ENCODE measurements at regions not wholly inside any gene's neighbourhood (a gene's known extent, or its start where the extent isn't known, plus 50 kb on each side); places are given as distances from the start of the nearest gene placed in this dataset.
"Not testable (repeated sequence)": the region's sequence is repeated elsewhere in the genome, so short reads cannot be mapped to it uniquely, and the experiment has no call there.

- Histone ChIP-seq H3K4me3 (ENCODE audit: low read depth in 1 of 2, low read length in 2 of 2) (no peak overlapping the region), H3K27me3 (ENCODE audit: control insufficient read depth in 1 of 2, insufficient read depth in 2 of 2, low read length in 2 of 2) (no peaks in the 10 kb centered on the region), H3K9ac (ENCODE audit: low read depth in 1 of 2, low read length in 2 of 2) (no peak overlapping the region), H3K36me3 (ENCODE audit: control insufficient read depth in 1 of 2, insufficient read depth in 2 of 2, low read length in 2 of 2) (no peaks in the 10 kb centered on the region), H3K9me3 (ENCODE audit: control insufficient read depth in 1 of 2, low read length in 2 of 2) (no peaks in the 10 kb centered on the region), H3K27ac (ENCODE audit: low read depth, low read length) (no peak overlapping the region), H3K4me1 (ENCODE audit: control insufficient read depth in 1 of 2, insufficient read depth in 2 of 2, low read length in 2 of 2) (no peaks in the 10 kb centered on the region)
Measured at GRCh38 chr21:31521515-31521914, 138.0 kb upstream of the SOD1 start.

DNA sequence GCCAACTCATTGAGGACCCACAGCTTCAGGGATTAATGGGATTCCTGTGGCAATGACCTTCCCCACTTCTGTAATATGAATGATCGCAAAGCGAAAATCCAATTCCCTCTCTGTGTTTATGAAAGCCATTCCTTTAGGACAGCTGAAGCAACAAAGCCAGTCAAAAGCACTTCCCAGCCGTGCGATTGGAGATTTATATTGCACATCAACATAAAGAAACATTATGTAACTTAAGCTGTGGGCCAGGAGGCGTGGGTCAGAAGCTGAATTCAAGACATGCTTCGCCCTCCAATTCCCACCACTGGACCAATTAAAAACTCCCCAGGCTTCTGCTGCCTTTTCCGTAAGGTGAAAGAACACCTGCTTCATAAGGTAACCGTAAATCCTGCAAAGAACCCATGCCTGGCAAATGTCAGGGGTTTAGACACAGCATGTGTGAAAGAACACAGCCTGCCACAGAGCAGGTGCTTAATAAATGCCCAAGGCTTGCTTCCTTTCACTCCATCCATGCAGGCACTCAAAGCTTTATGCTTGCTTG is 138.9 kb upstream of the SOD1 start:
- Histone ChIP-seq H3K4me3 (ENCODE audit: low read depth in 1 of 2, low read length in 2 of 2) (no peak overlapping the region), H3K27ac (ENCODE audit: low read depth, low read length) (no peak overlapping the region), H3K4me1 (ENCODE audit: control insufficient read depth in 1 of 2, insufficient read depth in 2 of 2, low read length in 2 of 2) (no peaks in the 10 kb centered on the region), H3K9ac (ENCODE audit: low read depth in 1 of 2, low read length in 2 of 2) (no peak overlapping the region), H3K9me3 (ENCODE audit: control insufficient read depth in 1 of 2, low read length in 2 of 2) (no peaks in the 10 kb centered on the region), H3K27me3 (ENCODE audit: control insufficient read depth in 1 of 2, insufficient read depth in 2 of 2, low read length in 2 of 2) (no peaks in the 10 kb centered on the region), H3K36me3 (ENCODE audit: control insufficient read depth in 1 of 2, insufficient read depth in 2 of 2, low read length in 2 of 2) (no peaks in the 10 kb centered on the region)

DNA sequence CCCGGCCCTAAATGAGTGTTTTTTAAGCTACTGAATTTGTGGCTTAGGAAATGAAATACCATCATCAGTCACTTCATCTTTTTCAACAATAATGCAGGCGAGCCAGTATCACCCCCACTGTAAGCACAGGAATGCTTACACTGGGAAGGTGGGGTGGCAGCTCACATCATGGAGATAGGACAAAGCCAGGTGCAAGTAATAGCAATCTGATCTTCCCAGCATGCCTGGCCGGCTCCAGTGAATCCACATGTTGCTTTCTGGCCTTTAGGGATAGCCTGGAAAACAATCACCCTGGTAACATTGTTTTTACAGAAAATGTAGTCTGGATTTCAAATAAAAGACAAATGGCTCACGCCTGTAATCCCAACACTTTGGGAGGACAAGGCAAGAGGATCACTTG is 140.9 kb upstream of the SOD1 start:
- Histone ChIP-seq H3K9me3 (ENCODE audit: control insufficient read depth in 1 of 2, low read length in 2 of 2) (no peaks in the 10 kb centered on the region), H3K36me3 (ENCODE audit: control insufficient read depth in 1 of 2, insufficient read depth in 2 of 2, low read length in 2 of 2) (no peaks in the 10 kb centered on the region), H3K9ac (ENCODE audit: low read depth in 1 of 2, low read length in 2 of 2) (no peak overlapping the region), H3K4me3 (ENCODE audit: low read depth in 1 of 2, low read length in 2 of 2) (no peak overlapping the region), H3K27ac (ENCODE audit: low read depth, low read length) (no peak overlapping the region), H3K27me3 (ENCODE audit: control insufficient read depth in 1 of 2, insufficient read depth in 2 of 2, low read length in 2 of 2) (no peaks in the 10 kb centered on the region), H3K4me1 (ENCODE audit: control insufficient read depth in 1 of 2, insufficient read depth in 2 of 2, low read length in 2 of 2) (no peaks in the 10 kb centered on the region)

GRCh38 chr21:31517664-31518414 is 141.7 kb upstream of the SOD1 start:
- no peaks in the 10 kb centered on the region for H3K4me1 ChIP-seq (ENCODE audit: control insufficient read depth in 1 of 2, insufficient read depth in 2 of 2, low read length in 2 of 2)
- H3K9ac ChIP-seq (ENCODE audit: low read depth in 1 of 2, low read length in 2 of 2): no peak overlapping the region
- no peaks in the 10 kb centered on the region for H3K36me3 ChIP-seq (ENCODE audit: control insufficient read depth in 1 of 2, insufficient read depth in 2 of 2, low read length in 2 of 2)
- no peak overlapping the region for H3K27ac ChIP-seq (ENCODE audit: low read depth, low read length)
- H3K9me3 ChIP-seq (ENCODE audit: control insufficient read depth in 1 of 2, low read length in 2 of 2): no peaks in the 10 kb centered on the region
- no peaks in the 10 kb centered on the region for H3K27me3 ChIP-seq (ENCODE audit: control insufficient read depth in 1 of 2, insufficient read depth in 2 of 2, low read length in 2 of 2)
- no peak overlapping the region for H3K4me3 ChIP-seq (ENCODE audit: low read depth in 1 of 2, low read length in 2 of 2)

DNA sequence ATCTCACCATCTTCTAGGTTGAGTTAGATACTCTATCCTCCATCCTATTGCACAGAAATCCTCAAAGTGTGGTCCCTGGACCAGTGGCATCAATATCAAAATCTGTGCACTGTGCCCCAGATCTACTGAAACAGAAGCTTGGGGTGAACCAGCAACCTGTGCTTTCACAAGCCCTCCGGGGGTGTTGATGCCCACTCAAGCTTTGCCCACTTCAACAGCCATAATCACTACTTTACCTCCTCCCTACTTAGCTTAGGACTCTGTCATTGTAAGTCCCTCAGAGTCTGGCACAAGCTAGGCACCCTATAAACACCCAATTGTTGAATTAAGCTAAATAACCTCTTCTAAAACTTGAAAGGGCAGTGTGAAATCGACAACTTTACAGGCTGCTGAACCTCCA is 144.2 kb upstream of the SOD1 start:
- no peaks in the 10 kb centered on the region for H3K9me3 ChIP-seq (ENCODE audit: control insufficient read depth in 1 of 2, low read length in 2 of 2)
- H3K4me3 ChIP-seq (ENCODE audit: low read depth in 1 of 2, low read length in 2 of 2): no peak overlapping the region
- no peaks in the 10 kb centered on the region for H3K36me3 ChIP-seq (ENCODE audit: control insufficient read depth in 1 of 2, insufficient read depth in 2 of 2, low read length in 2 of 2)
- no peaks in the 10 kb centered on the region for H3K27me3 ChIP-seq (ENCODE audit: control insufficient read depth in 1 of 2, insufficient read depth in 2 of 2, low read length in 2 of 2)
- H3K9ac ChIP-seq (ENCODE audit: low read depth in 1 of 2, low read length in 2 of 2): no peak overlapping the region
- no peak overlapping the region for H3K27ac ChIP-seq (ENCODE audit: low read depth, low read length)
- no peaks in the 10 kb centered on the region for H3K4me1 ChIP-seq (ENCODE audit: control insufficient read depth in 1 of 2, insufficient read depth in 2 of 2, low read length in 2 of 2)

GRCh38 chr21:31514598-31514997 is 144.9 kb upstream of the SOD1 start:
- Histone ChIP-seq H3K27me3 (ENCODE audit: control insufficient read depth in 1 of 2, insufficient read depth in 2 of 2, low read length in 2 of 2) (peaks cover 0 to 4% of the 10 kb centered on the region in 2 donors), H3K36me3 (ENCODE audit: control insufficient read depth in 1 of 2, insufficient read depth in 2 of 2, low read length in 2 of 2) (no peaks in the 10 kb centered on the region), H3K4me1 (ENCODE audit: control insufficient read depth in 1 of 2, insufficient read depth in 2 of 2, low read length in 2 of 2) (no peaks in the 10 kb centered on the region), H3K9me3 (ENCODE audit: control insufficient read depth in 1 of 2, low read length in 2 of 2) (no peaks in the 10 kb centered on the region), H3K4me3 (ENCODE audit: low read depth in 1 of 2, low read length in 2 of 2) (no peak overlapping the region), H3K27ac (ENCODE audit: low read depth, low read length) (no peak overlapping the region), H3K9ac (ENCODE audit: low read depth in 1 of 2, low read length in 2 of 2) (no peak overlapping the region)

- H3K27me3 ChIP-seq (ENCODE audit: control insufficient read depth in 1 of 2, insufficient read depth in 2 of 2, low read length in 2 of 2): not testable (repeated sequence)
Measured at GRCh38 chr21:31513541-31513940, 146.0 kb upstream of the SOD1 start.

DNA sequence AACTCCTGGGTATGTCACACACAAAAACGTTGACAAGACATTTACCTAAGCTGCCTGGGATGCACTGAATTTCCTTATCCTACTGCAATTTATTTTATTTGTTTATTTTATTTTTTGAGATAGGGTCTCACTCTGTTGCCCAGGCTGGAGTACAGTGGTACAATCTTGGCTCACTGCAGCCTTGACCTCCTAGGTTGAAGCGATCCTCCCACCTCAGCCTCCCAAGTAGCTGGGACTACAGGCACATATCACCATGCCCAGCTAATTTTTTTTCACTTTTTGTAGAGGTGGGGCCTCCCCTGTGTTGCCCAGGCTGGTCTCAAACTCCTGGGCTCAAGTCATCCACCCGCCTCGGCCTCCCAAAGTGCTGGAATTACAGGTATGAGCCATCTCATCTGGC is 147.5 kb upstream of the SOD1 start:
- H3K36me3 ChIP-seq (ENCODE audit: control insufficient read depth in 1 of 2, insufficient read depth in 2 of 2, low read length in 2 of 2); H3K27ac ChIP-seq (ENCODE audit: low read depth, low read length); H3K9me3 ChIP-seq (ENCODE audit: control insufficient read depth in 1 of 2, low read length in 2 of 2); H3K9ac ChIP-seq (ENCODE audit: low read depth in 1 of 2, low read length in 2 of 2); H3K27me3 ChIP-seq (ENCODE audit: control insufficient read depth in 1 of 2, insufficient read depth in 2 of 2, low read length in 2 of 2); H3K4me1 ChIP-seq (ENCODE audit: control insufficient read depth in 1 of 2, insufficient read depth in 2 of 2, low read length in 2 of 2); H3K4me3 ChIP-seq (ENCODE audit: low read depth in 1 of 2, low read length in 2 of 2): not testable (repeated sequence)

More at GRCh38 chr21:31513541-31513940, 146.0 kb upstream of the SOD1 start:
- not testable (repeated sequence) for H3K27ac ChIP-seq (ENCODE audit: low read depth, low read length); H3K4me1 ChIP-seq (ENCODE audit: control insufficient read depth in 1 of 2, insufficient read depth in 2 of 2, low read length in 2 of 2); H3K9ac ChIP-seq (ENCODE audit: low read depth in 1 of 2, low read length in 2 of 2); H3K36me3 ChIP-seq (ENCODE audit: control insufficient read depth in 1 of 2, insufficient read depth in 2 of 2, low read length in 2 of 2); H3K9me3 ChIP-seq (ENCODE audit: control insufficient read depth in 1 of 2, low read length in 2 of 2); H3K4me3 ChIP-seq (ENCODE audit: low read depth in 1 of 2, low read length in 2 of 2)

DNA sequence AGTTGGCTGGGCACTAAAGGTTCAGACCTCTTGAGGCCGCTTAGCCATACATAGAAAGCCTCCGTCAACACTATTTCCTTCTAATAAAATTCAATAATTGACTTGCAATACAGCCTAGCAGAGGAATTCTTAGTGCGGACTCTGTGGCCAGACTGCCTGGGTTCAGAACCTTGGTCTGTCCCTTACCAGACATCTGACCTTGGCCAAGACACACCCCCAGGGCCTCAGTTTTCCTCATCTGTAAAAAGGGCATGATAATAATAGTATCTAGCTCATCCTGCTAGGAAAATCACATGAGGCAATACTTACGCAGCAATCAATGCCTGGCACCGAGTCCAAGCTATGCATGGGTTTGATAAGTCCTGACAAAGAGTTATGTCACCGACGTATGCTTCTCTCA is 148.2 kb upstream of the SOD1 start:
- Histone ChIP-seq H3K4me1 (ENCODE audit: control insufficient read depth in 1 of 2, insufficient read depth in 2 of 2, low read length in 2 of 2) (no peaks in the 10 kb centered on the region), H3K27me3 (ENCODE audit: control insufficient read depth in 1 of 2, insufficient read depth in 2 of 2, low read length in 2 of 2) (peaks cover 0 to 4% of the 10 kb centered on the region in 2 donors), H3K4me3 (ENCODE audit: low read depth in 1 of 2, low read length in 2 of 2) (no peak overlapping the region), H3K9me3 (ENCODE audit: control insufficient read depth in 1 of 2, low read length in 2 of 2) (no peaks in the 10 kb centered on the region), H3K9ac (ENCODE audit: low read depth in 1 of 2, low read length in 2 of 2) (no peak overlapping the region), H3K27ac (ENCODE audit: low read depth, low read length) (no peak overlapping the region), H3K36me3 (ENCODE audit: control insufficient read depth in 1 of 2, insufficient read depth in 2 of 2, low read length in 2 of 2) (no peaks in the 10 kb centered on the region)

DNA sequence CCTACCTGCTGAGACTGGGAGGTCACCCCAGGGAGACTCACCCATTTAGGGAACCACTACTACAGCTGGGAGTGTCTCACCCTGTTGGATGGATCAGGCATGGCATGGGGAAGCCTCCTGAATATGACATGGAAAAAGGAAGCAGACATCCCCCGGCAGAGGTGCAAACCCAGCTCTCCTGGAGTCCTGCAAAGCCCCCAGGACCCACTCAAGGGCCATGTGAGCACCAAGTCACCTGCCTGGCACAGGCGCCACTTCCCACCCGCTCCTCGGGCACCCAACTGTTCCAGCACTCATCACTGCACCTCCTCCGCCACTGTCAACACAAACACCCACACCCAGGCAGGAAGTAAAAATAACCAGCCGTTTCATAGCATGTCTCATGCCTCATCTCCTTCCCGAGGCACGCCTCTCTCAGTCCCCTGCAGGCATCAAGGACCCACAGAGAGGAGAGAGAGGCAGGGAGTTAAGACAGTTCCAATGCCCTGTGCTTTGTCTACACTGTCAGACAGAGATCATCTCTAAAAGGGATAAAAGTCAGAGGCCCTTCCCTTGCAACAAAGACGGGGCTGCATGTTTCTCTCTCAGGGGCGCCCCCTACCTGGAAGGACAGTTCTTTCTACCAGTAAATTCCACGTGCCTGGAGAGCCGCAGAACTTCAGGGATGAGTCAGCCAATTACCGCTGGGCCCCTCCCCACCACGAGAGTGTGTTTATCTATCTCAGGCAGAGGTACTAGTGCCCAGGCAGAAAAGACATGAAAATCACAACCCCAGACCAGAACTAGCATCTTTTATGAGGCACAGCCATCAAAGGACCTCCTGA is 150.1 kb upstream of the SOD1 start:
- H3K27me3 ChIP-seq (ENCODE audit: control insufficient read depth in 1 of 2, insufficient read depth in 2 of 2, low read length in 2 of 2): peaks cover 0 to 4% of the 10 kb centered on the region in 2 donors
- no peaks in the 10 kb centered on the region for H3K9me3 ChIP-seq (ENCODE audit: control insufficient read depth in 1 of 2, low read length in 2 of 2)
- H3K9ac ChIP-seq (ENCODE audit: low read depth in 1 of 2, low read length in 2 of 2): no peak overlapping the region
- no peaks in the 10 kb centered on the region for H3K4me1 ChIP-seq (ENCODE audit: control insufficient read depth in 1 of 2, insufficient read depth in 2 of 2, low read length in 2 of 2)
- H3K27ac ChIP-seq (ENCODE audit: low read depth, low read length): no peak overlapping the region
- H3K36me3 ChIP-seq (ENCODE audit: control insufficient read depth in 1 of 2, insufficient read depth in 2 of 2, low read length in 2 of 2): no peaks in the 10 kb centered on the region
- no peak overlapping the region for H3K4me3 ChIP-seq (ENCODE audit: low read depth in 1 of 2, low read length in 2 of 2)

All from duodenal mucosa (tissue), 2 donors.